Amniotic epithelial cell (primary cell): ENCODE measurements at regions not wholly inside any gene's neighbourhood (a gene's known extent, or its start where the extent isn't known, plus 50 kb on each side); places are given as distances from the start of the nearest gene placed in this dataset.
A peak's percentile ranks its signal among the peaks of the same experiment; 100 is the strongest.

Experiments
- DNase-seq: peaks from one replicate; pipeline ENCODE4 v3.0.0-alpha.2; 2010; ENCODE audit warnings: low read depth

DNA sequence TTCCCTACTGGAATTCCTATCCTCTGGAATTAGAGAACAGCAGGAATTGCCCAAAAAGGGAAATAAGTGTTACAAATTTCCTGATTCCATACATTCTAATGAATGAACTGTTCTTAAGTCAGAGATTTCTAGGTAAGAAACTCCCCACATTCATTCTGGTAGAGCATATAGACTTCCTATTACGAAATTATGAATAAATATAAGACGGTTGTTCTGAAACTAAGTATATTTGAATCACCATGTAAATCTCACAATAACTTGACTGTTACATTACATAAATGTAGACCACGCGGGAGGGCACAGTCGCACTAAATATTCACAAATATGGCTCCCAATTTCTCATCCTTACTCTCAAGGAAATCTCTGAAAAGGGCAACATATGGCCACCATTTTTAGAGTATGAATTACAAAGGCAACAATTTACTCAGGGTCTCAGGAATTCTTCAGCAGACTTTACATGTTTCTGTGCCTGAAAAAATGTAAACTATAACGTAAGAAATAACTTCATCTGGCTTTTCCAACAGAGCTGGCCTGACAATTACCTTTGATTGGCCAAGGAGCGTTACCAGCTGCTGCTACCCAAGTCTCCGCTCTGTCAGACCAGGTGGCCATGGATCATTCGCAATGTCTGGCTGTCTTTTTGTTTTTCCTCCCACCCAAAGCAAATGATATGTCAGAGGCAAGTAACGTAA lies 115.8 kb downstream of the MPP7 start:
- no peak for DNase-seq

DNA sequence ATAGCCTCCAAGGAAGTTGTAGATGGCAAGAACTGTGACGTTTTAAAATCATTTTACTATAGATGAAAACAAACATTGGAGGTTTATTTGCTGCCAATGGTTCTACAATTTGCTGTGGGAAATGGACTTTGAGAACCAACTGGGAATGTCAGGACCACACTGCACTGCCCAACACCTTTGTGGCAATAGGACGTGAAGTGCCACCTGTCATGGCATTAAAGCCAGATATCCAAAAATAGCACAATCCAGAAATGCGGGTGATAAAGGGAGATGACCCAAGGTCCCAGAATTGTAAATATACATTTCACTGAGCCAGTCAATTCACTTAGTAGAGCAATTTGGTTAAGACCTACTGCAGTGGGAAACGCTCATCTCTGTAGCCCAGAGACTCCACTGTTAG lies 116.4 kb downstream of the MPP7 start:
- DNase-seq, result no peak

DNA sequence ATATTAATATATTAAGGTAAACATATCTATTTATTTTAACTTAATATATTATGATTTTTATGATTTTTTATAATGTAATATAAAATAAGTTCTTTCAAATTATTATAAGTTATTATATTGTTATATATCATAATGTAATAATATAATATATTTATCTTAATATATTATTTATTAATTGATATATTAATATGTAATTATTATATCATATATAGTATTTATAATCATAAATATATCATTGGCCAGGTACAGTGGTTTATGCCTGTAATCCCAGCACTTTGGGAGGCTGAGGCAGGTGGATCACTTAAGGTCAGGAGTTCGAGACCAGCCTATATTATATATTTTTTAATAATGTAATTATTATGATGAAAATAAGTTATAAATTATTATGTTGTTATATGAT lies 118.1 kb downstream of the MPP7 start:
- no peak for DNase-seq

DNA sequence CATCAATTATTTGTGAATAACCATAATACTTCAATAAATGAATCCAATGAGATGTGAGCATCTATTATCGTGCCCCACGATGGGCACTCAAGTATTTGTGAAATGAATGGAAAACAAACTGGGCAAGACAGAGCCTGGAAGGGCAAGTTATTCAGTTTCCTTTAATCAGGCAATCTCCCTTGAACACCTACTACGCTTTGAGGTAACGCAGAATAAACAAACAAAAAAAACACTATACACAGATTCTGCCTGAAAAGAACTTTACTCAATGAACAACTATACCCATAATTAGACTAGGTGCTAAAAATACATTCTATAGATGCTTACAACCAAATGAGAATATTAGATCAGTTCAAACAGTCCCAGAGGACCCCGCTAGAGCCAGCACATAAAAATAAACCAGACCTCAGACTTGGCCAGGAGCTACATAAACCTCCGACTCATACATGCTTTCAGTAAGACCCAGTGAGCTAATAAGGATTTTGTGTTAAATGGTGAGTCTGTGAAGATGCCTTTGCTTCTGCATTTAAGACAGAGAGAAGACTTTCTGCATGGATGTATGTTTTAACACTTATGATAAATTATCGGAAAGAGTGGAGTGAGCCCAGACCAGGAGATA lies 121.3 kb downstream of the MPP7 start:
- no peak for DNase-seq

DNA sequence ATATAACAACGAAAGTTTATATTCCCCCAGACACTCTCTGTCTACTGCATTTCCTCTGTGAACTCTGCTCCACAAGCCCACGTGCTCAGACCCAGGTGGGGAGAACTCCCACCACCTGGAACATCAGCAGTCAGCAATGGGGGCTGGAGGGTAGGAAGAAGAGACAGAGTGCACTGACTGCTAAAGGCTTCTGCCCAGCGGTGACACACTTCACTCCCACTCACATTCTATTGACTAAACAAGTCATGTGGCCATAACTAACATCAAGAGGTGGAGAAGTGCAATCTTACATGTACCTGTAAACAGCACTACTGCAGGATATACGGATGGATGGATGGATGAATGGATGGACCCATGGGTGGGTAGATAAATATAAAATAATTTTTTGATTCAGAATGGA lies 122.2 kb downstream of the MPP7 start:
- DNase-seq, result no peak

DNA sequence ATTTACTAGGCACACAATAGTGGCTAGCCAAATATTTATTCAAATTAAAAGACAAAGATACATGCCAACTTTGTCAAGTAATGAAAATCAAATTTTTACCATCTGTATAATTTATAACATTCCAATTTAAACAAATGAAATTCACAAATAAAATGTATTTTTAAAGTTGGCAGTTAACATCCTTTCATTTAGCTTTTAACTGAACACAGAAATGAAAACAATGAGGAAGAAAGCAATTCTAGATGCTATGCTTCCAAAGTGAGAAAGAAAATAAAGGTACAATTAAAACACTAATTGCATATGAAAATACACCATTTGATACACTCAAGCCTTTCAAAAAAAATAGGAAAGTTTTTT lies 123.1 kb downstream of the MPP7 start:
- DNase-seq, result no peak

DNA sequence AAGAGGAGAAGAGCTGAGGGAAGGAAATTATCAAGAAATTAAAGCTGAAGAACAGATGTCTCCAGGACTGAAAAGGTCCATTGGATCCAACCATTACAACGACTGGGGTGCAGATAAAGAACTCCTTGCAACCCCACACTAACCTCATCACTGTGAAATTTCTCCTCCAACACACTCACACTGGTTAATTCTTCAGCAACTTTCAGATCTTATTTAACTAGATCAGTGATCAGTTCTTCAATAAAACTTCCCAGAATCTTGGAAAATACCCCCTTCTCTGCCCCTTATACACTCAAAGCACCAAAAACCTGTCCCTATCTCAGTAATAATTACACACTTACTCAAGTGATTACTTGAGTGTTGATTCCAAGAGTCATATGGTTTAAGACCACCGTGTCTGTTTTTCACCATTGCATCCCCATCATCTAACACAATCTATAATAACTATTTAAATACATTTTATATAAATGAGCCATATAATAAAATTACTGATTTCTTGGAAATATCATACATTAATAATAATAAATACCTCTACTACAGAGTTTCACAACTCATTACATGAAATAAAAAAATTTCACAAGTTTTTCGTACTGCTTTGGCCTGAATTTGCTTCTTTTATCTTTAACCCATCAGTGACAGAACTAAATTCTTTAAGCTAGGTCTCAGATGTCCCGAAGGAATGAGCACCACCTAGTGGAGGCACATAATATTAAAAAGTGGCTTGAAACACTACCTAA lies 123.7 kb downstream of the MPP7 start:
- DNase-seq, result peak; percentile 56

DNA sequence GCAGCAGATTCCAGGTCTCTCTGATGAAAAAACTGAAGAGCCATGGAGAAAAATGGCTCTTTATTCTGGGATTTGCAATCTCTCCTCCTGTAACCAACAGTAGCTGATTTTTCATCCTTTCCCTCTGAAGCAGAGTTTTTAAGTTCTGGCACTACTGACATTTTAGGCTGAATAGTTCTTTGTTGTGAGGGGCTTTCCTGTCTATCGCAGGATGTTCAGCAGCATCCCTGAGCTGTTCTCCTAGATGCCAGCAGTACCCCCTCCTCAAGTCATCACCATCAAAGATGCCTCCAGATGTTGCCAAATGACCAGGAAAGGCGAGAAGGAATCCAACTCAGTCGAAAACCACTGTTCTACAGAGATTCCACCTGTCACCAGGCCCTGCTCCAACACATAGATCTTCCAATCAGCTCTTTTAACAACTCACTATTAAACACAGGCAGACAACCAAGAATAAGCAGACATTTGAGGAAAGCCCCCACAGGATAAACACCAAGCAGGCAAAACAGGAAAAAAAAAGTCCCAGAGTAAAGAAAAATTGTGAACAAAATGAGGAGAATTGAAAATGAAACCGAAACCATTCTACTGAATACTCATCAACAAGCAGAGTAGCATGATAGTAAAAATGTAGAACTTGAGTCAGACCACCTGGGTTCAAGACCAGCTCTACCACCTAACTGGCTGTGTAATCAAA lies 124.8 kb downstream of the MPP7 start:
- peak; percentile 21 for DNase-seq

DNA sequence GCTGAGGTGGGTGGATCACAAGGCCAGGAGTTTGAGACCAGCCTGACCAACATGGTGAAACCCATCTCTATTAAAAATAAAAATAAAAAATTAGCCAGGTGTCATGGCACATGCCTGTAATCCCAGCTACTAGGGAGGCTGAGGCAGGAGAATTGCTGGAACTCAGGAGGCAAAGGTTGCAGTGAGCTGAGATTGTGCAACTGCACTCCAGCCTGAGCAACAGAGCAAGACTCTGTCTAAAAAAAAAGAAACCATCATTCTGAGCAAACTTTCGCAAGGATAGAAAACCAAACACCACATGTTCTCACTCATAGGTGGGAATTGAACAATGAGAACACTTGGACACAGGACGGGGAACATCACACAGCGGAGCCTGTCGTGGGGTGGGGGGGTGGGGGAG lies 126.4 kb downstream of the MPP7 start:
- peak; percentile 24 for DNase-seq

DNA sequence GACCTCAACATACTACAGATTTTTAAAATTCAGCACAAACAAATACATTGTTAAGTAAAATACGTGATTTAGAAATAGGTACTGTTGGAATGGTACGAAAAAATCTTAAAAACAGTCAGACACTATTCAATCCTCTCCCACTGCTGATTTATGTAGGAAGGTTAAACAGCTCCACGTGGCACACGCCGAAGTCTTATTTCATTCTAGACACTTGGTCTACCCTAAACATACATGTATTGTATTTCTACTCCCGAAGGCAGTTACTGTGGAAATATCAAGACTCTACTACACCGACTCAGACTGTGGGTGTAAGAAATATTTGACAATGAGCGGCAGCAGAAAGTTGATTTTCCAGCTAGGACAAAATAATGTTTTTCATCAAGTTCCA lies 130.6 kb downstream of the MPP7 start:
- DNase-seq, result no peak

DNA sequence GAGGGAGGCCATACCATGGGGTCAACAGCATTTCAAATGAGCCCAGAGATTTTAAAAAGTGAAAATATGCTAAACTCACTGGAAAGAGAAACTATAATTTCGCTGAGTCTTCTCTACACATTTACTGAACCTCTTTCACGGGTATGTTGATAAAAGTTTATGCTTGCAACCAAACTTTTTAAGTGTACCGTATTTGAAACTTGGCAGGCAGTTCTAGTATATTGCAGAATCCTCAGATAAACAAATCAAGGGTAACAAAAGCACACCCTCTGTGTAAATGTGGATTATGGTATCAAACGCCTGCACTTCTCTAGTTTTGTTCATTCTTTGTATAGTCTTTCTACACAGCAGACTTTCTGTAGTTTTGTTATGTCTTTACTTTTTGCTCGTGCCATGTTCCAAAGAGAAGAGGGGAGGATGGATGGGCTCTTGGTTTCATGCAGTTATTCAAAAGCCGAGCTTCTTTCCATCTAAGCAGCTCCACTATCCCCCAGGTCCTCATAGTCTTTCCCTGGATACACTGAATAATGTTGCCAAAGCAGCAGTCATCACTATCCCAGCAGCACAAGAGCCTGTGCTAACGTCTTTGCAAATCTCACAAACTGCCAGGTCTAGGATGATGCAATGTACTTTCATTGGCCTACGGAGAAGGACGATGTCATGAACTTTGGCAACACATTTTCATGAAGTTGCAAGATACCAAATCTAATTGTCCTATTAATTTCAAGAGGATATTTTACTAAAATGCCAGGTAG lies 131.2 kb downstream of the MPP7 start:
- peak; percentile 37 for DNase-seq

DNA sequence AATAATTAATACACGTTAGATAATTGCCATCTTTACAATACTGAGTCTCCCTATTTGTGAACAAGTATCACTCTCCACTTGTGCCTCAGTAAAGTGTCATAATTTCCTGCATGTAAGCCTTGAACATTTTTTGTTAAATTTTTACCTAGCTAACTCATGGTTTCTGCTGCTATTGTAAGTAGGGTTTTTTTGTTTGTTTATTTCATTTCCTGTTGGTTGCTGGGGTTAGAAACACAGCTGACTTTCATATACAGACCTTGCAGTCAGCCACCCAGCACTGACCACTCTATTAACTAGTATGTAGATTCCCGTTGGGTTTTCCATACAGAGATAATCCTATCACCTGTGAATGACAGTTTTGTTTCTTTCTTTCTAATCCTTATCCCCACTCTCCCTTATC lies 133.3 kb downstream of the MPP7 start:
- DNase-seq, result no peak

DNA sequence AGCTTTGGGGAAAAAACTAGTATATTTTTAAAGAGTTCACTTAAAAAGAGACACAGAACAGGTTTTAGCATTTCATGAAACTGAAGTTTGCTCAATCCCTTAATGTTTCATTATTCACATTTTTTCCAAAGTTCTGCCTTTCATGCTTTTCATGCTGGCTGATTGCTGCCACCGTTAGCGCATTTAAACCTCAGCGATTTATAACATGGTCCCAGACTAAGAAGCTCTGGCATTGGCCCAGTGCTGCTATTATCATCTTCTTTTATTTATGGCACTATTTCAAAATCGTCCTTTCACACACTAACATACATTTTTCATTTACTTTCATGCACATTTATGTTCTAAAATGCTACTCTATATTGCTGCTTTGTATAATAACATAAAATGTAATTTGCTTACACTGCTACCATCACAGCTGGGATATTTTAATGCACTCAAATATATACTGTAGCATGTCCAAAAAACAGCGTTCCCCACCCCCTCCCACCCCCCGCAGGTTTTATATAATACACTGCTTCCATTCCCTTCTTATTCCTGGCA lies 141.9 kb downstream of the MPP7 start:
- no peak for DNase-seq

DNA sequence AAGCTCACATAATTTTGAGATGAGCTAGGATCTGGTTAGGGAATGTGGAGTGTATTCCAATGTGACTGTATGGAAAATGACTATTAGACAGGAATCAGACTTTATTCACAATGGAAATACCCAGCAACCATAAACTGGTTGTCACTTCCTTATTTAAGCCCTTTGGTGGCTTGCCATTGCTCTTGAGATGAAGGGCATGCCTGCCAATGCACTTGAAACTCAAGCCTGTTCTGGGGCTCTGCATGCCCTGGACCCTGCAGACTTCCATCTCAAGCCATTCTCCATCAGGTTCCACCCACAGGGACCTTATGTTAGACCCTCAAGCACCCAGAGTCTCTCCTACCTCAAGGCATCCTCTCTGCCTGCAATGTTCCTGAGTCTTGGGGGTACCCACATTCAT lies 145.5 kb downstream of the MPP7 start:
- no peak for DNase-seq

DNA sequence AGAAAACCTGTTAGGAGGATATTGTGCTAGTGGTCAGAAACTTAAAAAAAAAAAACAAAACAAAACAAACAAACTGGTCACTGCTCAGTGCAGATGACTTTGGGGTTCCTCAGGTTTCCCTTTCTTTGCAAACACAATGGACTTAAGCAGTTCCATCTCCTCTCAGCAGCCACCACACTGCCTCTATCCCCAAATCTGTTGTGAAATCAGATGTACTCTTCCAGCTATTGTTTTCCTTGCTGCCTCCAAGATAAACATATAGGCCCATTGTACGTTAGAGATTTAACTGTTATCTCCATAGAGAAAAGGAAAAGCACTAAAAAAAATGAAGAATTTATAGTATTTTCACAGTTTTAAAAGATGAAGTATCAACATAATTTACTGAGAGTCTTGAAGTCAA lies 147.1 kb downstream of the MPP7 start:
- no peak for DNase-seq

DNA sequence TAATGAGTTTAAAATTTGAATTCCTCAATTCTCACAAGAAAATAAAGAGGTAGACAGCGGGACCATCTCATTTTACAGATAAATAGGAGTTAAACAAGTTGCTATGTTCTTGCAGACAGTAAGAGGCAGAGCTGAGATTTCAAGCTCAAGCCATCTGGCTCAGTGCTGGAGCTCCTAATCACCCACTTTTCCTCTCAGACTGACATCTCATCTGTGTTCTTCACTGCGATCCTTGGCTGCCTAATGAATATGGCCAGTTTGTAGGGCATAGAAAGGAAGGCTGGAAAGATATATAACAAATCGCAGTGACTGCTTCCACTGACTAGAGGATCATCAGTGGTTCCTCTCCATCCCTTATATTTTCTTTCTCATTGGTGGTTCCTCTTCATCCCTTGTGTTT lies 151.2 kb downstream of the MPP7 start:
- no peak for DNase-seq

DNA sequence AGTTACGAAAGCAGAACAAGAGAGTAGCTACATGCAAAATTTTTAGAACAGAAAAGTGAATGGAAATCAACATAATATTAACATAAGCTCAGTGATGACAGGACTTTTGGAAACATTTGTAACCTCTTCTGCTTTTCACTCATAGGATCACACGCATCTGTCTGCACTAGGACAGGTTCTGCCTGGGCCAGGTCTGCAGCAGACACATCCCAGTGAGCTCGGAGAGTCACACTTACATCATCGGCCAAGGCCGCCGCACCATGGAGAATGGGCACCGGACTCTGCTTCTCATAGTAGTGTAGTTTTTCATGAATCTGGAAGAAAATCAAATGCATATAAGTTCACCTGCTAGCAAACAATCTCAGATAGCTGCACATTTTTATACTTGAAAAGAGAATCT lies 150.9 kb upstream of the ODAD2 start:
- no peak for DNase-seq

DNA sequence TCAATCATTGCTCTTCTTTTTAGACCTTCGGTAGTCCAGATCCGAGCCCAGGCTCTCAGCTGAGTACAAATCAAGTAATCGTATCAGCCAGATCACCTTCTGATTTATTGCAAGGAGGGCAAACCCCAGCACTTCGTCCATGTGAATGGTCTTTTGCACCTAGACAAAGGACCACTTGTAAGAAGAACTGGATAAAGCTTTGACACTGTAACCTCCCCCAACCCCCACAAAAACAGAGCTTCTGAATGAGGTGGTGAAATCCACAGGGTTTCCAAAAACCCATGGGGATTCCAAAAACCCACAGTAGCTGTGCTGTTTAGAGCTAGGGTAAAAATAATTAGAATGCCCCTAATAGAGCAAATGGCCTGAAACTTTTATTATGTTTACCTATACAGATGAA lies 148.8 kb upstream of the ODAD2 start:
- DNase-seq, result no peak

DNA sequence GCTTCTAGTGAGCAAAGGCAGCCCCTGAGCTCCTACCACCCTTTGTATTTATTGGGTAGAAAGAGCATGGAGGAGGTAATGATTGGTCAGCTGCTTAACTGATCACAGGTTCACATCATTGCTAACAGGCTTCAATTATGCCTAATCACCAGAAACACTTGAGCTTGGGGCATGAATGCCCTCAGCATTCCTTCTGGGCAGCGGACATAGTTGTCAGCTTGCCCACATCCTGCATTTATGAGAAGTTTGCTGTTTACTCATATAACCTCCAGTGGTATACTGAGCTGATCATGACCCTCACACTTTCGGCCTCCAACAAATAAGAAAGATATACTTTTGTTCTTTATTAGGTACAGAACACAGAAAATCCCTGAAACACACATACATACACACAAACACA lies 140.3 kb upstream of the ODAD2 start:
- DNase-seq, result peak; percentile 25

DNA sequence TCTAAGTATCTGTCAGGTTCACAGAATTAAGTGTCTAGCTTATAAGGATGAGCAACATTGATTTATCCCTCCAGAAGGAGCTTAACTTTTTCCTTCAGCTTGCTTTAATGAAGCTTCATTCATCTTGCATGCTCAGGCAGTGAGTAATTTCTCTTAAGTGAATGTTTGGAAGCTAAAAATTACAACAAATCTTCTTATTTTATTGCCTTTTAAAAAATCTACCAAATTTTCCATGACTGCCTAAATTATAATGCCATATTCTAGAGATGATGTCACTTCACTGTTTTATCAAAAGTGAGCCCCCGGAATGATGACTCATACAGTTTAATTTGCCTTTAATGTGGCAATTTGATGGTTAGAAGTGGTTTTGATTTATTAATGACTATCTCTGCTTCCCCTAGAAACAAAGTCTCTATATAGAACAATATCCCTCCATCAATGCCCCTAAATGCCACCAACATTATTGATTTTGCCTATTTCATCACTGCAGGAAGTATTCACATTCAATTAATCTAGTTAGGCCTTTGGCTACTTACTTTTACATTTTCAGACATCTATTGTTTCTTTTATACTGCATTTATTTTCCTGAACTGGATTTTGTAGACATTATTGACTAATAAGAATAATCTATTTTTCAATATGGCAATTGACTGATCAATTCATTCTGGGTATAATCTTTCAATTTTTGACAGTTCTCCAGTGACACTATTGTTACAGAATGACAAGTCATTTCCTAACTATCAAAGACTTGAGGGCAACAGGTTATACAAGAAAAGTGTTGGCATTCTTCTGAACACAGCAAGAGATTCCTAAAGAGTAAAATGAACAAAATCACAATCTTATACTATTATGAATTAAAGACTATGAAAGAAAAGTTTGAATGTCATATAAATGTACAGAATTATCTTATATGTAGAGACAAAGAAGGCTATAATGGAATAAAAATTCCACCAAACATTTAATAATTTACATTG lies 139.3 kb upstream of the ODAD2 start:
- peak; percentile 58 for DNase-seq

DNA sequence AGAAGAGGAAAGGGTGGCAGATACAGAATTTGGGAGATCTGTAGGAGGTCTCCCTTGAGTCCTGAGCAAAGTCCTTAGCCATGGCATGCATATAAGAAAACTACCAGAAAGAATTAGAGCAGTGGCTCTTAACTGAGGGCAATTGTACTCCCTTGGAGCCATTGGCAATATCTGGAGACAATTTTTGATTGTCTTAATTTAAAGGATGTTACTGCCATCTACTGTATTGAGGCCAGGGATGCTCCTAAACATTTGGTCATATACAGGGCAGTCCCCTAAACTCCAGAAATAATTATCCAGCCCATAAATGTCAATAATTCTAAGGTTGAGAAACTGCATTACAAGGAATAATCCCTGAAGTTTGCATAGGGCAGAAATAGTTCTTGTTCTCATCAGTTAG lies 136.4 kb upstream of the ODAD2 start:
- no peak for DNase-seq
